ENCODE measurements at regions not wholly inside any gene's neighbourhood (a gene's known extent, or its start where the extent isn't known, plus 50 kb on each side); places are given as distances from the start of the nearest gene placed in this dataset.

GRCh38 chrX:113133316-113133715 lies 292.7 kb upstream of the AMOT start:
- TF ChIP-seq CTCF (IDR thresholded peaks at IDR 0.05; ENCODE audit: insufficient read depth, low read depth, low read length): no peak
- no peak overlapping the region for H3K4me3 ChIP-seq (ENCODE audit: low read depth, low read length)
- no peak for DNase-seq (ENCODE audit: low read depth)

- no peak overlapping the region for H3K4me3 ChIP-seq (ENCODE audit: low read depth, low read length)
- no peak for DNase-seq (ENCODE audit: low read depth)
- no peak for TF ChIP-seq CTCF (IDR thresholded peaks at IDR 0.05; ENCODE audit: insufficient read depth, low read depth, low read length)
Measured at GRCh38 chrX:113124693-113125092, 284.1 kb upstream of the AMOT start.

GRCh38 chrX:113075521-113075920 lies 234.9 kb upstream of the AMOT start:
- no peak overlapping the region for H3K4me3 ChIP-seq (ENCODE audit: low read depth, low read length)
- TF ChIP-seq CTCF (IDR thresholded peaks at IDR 0.05; ENCODE audit: insufficient read depth, low read depth, low read length): no peak

GRCh38 chrX:113059714-113060113 lies 219.1 kb upstream of the AMOT start:
- no peak for DNase-seq (ENCODE audit: low read depth)
- TF ChIP-seq CTCF (IDR thresholded peaks at IDR 0.05; ENCODE audit: insufficient read depth, low read depth, low read length): no peak
- no peak overlapping the region for H3K4me3 ChIP-seq (ENCODE audit: low read depth, low read length)

More at GRCh38 chrX:113075521-113075920, 234.9 kb upstream of the AMOT start:
- no peak for DNase-seq (ENCODE audit: low read depth)

GRCh38 chrX:113058634-113059033 lies 218.0 kb upstream of the AMOT start:
- H3K4me3 ChIP-seq (ENCODE audit: low read depth, low read length): no peak overlapping the region
- no peak for DNase-seq (ENCODE audit: low read depth)
- no peak for TF ChIP-seq CTCF (IDR thresholded peaks at IDR 0.05; ENCODE audit: insufficient read depth, low read depth, low read length)

GRCh38 chrX:113048896-113049295 lies 208.3 kb upstream of the AMOT start:
- no peak for DNase-seq (ENCODE audit: low read depth)
- TF ChIP-seq CTCF (IDR thresholded peaks at IDR 0.05; ENCODE audit: insufficient read depth, low read depth, low read length): no peak
- H3K4me3 ChIP-seq (ENCODE audit: low read depth, low read length): no peak overlapping the region

- DNase-seq (ENCODE audit: low read depth): no peak
- H3K4me3 ChIP-seq (ENCODE audit: low read depth, low read length): no peak overlapping the region
- no peak for TF ChIP-seq CTCF (IDR thresholded peaks at IDR 0.05; ENCODE audit: insufficient read depth, low read depth, low read length)
Measured at GRCh38 chrX:113048480-113048879, 207.8 kb upstream of the AMOT start.
